HG03432 (cell line): ENCODE measurements at regions not wholly inside any gene's neighbourhood (a gene's known extent, or its start where the extent isn't known, plus 50 kb on each side); places are given as distances from the start of the nearest gene placed in this dataset.

Source experiments
- ATAC-seq: cut with Tn5 transposase; IDR thresholded peaks from one replicate; pipeline ENCODE4 v1.9.1; 2021; ENCODE audit warnings: mild to moderate bottlenecking, moderate library complexity; ENCODE audit not compliant: unreplicated experiment

DNA sequence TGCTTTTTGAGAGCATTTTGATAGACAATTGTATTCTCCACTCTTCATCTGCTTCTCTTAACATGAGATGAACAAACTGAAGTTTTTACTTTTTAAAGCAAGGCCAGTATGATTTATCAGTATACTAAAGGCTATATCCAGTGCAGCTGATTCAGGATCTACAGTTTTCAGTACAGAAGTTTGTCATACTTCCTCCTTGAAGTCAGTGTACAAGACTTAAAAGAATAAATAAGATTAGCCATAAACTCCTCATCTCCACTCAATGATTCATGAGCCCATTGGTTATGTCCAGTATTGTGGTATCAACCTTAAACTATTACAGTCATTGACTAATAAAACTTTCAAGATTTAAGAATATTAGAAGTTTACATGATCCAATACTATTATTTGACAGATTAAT is 374.8 kb upstream of the EPHA7 start:
- ATAC-seq = no peak

DNA sequence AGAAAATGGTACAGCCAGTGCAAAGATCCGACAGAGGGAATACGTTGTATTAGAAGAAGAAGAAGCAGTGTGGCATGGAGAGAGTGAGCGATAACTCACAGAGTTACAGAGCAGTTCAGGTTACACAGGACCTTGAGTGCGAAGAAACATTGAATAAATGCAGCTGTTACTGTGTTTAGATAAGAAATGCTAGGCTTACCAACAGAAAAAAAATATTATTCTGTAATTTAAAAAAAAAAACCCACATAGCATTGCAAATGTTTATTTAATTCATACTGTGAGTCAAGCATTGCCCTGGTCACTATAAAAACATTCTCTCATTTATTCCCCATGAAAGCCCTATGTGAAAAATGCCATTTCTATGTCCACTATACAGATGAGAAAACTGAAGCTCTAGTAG is 373.4 kb upstream of the EPHA7 start:
- ATAC-seq = no peak

GRCh38 chr6:93790981-93791380 is 371.6 kb upstream of the EPHA7 start:
- ATAC-seq = no peak

GRCh38 chr6:93789532-93789931 is 370.2 kb upstream of the EPHA7 start:
- ATAC-seq = no peak

DNA sequence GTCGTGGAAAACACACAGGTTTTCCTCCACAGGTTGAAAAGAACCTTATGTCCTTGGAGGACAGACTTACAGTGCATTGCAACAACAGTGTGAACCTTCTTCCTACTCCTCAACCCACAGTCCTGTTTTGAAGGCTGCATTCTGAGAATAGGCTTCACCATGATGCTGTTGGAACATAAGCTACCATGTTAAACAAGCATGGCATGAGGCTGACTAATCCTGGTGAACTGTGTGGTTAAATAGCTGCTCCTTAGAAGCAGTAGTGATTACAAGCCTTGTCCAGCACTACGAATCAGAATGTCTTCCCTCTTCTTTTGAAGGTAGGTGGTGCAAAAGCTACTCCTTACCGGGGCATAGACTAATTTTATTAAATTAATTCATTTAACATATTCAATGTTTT is 368.5 kb upstream of the EPHA7 start:
- ATAC-seq = no peak

GRCh38 chr6:93786474-93787330 is 367.3 kb upstream of the EPHA7 start:
- no peak for ATAC-seq

DNA sequence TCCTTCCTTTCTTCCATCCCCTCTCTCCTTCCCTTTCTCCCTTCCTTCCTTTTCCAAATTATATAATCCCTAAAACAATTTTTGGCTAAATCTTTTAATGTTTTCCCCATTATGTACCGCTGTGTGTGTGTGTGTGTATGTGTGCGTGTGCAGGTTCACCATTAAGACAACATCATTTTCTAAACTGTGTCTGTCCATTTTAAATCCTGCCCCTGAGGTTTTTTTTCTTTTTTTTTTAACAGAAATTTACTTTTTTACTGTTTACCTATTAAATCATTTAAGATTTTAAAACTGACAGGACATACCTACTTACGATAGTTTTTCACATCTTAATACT is 366.3 kb upstream of the EPHA7 start:
- ATAC-seq = no peak

DNA sequence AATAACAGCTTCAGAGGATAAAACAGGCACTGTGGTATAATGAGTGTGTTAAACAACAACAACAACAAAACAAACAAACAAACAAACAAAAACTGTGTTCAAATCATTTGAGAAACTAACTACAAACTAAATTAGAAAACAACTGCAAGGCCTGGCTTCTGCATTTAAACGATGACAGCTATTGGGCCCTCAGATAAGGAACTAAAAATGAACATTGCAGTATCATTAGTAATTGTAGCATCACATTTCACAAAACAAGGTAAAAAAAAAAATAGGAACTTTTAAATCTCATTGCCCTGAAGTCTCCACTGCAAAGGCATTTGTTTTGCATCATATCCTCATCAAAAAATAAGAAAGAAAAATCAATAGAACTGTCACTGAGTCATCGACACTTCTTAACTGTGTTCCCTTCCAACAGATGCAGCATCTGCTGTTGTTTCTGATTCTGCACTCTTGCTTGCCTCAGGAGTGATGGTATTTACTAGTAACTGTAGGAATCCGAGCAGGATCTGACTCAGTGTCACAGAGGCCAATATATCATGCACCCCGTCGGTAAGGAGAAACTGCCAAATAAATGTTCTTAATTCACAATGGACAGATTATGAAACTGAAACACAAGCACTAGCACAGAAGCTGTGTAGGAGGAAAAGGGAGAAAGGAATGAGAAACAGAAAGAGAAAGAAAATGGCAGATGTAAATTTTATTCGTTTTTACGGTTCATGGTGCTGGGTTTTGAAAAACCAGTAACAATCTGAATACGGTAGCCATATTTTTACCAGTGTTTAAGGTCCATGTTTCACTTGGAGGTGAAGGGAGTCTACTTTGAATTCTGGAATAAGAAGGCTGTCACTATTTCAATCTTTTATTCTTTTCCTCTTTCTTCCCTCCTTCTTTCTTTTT is 365.7 kb upstream of the EPHA7 start:
- ATAC-seq = no peak

DNA sequence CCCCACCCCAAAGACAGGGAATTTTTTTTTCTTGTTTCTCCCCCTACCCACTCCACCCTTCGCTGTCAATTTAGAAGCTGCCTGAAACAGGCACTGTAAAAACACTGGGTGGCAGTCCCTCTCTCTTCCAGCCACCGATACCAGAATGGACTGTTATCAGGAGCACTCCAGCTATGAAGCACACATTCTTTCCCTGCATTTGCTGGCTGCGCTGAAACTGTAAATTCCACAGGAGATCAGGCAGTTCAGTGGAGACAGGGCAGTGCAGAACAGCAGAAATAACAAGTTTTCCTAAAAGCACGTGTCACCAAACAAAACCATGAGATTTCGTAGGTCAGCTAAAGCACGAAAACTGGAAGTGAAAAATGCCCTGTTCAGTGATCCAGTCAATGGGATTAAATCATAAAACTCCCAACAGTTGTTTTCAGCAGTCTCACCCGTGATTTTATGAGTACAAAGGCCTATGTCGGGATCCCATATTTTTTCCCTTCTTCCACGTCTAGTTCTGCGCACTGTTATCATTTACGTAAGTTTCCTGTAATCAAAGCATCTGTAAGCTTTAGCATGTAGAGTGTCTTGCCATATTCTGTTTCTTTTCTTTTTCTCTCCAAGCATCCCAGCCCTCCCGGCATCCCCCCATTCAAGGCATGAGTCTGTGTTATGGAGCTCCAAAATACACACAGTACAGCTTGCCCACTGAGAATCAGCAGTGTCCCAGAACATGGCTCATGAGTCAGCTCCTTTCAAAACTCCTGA is 359.9 kb upstream of the EPHA7 start:
- ATAC-seq = no peak

GRCh38 chr6:93759190-93759589 is 339.8 kb upstream of the EPHA7 start:
- ATAC-seq = no peak

- no peak for ATAC-seq
Observed at GRCh38 chr6:93751969-93752368, 332.6 kb upstream of the EPHA7 start.

DNA sequence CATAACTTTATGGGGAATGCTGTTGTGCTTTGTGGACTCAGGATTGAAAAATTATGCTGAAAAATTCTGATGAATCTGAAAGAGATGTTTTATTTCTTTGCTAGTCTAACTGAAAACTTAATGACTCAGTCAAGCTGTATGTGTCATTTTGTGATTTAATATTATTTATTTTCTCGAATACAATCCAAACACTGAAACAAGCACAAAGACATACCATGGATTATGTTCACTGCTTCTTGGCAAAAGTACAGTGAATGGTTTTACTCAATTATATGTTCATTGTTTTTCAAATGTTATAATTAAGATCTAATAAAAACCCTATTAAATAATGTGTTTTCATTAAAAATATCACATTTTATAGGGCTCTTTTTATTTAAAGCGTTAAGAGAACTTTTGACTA is 330.6 kb upstream of the EPHA7 start:
- ATAC-seq = no peak

DNA sequence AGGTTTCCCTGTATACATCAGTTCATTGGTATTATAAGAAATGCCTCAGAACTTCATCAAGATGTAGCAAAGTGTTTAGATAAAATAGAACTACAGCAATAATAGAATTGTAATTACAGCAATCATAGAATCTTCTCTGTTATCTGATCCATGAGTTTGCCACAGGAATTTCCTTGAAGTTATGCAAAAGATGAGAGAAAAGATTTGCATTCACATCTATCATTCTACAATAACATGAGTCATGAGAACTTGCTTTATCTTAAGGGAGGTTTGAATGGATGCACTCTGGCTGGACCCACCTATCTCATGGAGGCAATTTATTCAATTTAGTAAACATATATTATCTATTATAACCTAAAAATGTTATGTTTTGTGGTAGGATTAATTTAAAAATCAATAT is 329.8 kb upstream of the EPHA7 start:
- ATAC-seq = no peak

GRCh38 chr6:93746892-93747291 is 327.5 kb upstream of the EPHA7 start:
- ATAC-seq = no peak

DNA sequence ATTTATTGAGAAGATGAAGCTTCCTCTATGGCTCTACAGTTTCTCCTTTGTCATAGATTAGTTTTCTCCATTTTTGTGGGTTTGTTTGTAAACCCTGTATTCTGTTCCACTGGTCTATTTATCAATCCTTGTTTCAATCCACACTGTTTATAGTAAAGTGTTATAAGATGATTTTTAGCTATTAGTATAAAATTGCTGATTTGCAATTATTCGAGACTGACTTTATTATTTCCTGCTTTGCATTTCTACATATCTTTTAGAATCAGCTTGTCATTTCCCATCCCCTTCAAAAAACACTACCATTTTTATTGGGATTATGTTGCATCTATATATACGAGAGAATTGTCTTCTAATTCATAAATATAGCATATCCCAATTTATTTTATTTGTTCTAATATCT is 325.9 kb upstream of the EPHA7 start:
- no peak for ATAC-seq

GRCh38 chr6:93735099-93735498 is 315.7 kb upstream of the EPHA7 start:
- ATAC-seq = no peak

- no peak for ATAC-seq
Observed at GRCh38 chr6:93731306-93731705, 311.9 kb upstream of the EPHA7 start.

DNA sequence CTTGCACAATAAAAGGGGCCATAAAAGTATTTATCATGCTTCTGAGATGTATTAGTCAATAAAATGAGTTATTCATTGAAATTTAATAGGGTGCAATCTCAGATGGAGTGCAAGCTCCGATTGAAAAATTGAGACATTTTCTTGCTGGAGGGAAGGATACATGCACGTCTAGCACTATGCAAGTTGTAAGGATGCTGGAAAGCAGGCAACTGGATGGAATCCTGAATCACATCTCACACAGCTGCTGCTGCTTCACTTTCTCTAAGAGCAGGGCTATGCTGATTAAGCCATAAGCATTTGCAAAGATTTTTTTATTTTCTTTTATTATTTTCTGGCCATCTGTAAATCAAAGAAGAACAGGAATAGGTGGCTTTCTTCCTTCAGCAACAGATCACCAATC is 308.8 kb upstream of the EPHA7 start:
- ATAC-seq = no peak

DNA sequence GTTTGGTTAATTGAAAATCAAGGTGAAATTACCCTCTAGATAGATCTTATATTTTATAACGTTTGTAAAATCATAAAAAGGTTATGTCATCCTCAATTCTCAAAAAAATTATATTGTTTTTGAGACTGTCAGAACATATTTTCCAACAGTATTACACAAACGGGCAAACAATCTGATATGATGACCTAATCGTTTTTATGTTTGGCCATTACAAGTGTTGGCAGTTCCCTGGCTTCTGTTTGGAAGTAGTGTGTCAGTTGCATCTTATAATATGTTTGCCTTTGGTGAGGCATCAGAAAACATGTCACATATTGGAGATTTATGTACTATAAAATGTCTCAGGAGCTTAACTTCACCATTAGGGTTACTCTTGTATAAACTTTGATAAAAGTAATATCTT is 308.1 kb upstream of the EPHA7 start:
- no peak for ATAC-seq

- ATAC-seq = no peak
Observed at GRCh38 chr6:93721386-93722048, 302.2 kb upstream of the EPHA7 start.

- ATAC-seq = no peak
Observed at GRCh38 chr6:93713974-93714373, 294.6 kb upstream of the EPHA7 start.
